NT2/D1 (cell line): ENCODE measurements at regions not wholly inside any gene's neighbourhood (a gene's known extent, or its start where the extent isn't known, plus 50 kb on each side); places are given as distances from the start of the nearest gene placed in this dataset.

Experiments used
- SUZ12 ChIP-seq: IDR thresholded peaks from 2 replicates; pipeline ENCODE4 v1.6.1; 2011; ENCODE audit not compliant: insufficient read length, insufficient read depth; ENCODE audit errors: extremely low read depth
- YY1 ChIP-seq: IDR thresholded peaks from 2 replicates; pipeline ENCODE4 v1.6.1; 2011; ENCODE audit not compliant: insufficient read length, insufficient read depth

GRCh38 chr1:170340308-170340707, 191.7 kb upstream of the GORAB start:
- TF ChIP-seq YY1 (no peak), SUZ12 (no peak)
